HG03064 (cell line): ENCODE measurements at regions not wholly inside any gene's neighbourhood (a gene's known extent, or its start where the extent isn't known, plus 50 kb on each side); places are given as distances from the start of the nearest gene placed in this dataset.

Experiments used
- ATAC-seq: cut with Tn5 transposase; IDR thresholded peaks from one replicate; pipeline ENCODE4 v1.9.1; 2021; ENCODE audit warnings: low read depth; ENCODE audit not compliant: unreplicated experiment

DNA sequence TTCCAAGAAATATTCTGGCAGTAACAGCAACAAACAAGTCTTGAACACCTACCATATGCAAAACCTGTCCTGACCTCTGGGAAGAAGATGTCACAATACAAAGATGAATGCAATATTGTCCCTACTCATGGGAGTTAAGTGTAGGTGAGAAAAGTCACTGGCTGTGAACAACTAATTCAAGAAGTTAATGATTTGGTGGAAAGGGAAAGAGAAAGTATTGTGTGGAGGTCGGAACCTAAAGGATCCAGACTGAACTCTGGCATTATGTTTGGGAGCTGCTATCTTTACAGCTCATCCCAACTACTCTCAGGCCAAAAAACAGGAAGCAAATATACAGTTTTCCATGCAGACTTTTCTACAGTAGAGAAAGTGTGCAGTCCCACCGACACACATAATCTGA is 285.3 kb upstream of the PRDM1 start:
- ATAC-seq: no peak

DNA sequence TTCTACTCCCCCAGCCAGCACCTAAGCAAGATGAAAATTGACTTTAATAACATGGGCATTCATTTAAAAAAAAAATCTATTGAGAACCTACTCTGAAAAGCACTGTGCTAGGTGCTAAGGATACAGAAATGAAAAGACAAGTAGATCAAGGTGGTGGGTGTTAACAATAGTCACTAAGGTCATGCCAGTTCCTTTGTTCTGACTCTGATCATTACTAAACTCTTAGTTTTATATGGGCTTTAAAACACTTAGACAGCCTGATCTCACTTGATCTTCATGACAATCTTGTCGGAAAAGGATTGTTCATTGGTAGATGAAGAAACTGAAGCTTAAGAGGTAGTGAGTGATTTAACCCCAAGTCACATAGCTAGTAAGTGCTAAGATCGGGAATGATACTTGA is 285.7 kb upstream of the PRDM1 start:
- ATAC-seq: no peak

GRCh38 chr6:105799056-105799455 is 287.1 kb upstream of the PRDM1 start:
- no peak for ATAC-seq

DNA sequence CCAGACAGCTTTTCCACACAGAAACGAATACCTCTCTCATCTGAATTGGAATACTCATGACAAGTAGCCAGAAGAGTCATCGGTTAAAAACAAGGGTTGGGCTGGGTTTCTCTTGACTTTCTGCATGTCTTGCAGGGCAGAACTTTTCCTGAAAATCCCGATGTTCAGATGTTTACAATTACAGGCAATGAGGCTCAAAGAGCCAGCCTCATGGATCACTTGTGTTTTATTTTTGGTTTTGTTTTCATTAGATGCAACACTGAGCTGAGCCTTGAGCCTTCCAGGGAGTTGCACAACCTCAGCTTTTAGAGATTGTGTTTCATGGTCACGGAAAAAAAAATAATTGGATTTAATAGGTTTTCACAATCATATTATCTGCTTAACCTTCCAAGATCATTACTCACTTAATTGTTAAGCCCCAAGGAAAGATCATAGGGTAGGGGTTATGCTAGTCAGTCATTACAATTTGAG is 288.1 kb upstream of the PRDM1 start:
- ATAC-seq: no peak

- no peak for ATAC-seq
These were observed 288.7 kb upstream of the PRDM1 start for GRCh38 chr6:105797286-105797979.

DNA sequence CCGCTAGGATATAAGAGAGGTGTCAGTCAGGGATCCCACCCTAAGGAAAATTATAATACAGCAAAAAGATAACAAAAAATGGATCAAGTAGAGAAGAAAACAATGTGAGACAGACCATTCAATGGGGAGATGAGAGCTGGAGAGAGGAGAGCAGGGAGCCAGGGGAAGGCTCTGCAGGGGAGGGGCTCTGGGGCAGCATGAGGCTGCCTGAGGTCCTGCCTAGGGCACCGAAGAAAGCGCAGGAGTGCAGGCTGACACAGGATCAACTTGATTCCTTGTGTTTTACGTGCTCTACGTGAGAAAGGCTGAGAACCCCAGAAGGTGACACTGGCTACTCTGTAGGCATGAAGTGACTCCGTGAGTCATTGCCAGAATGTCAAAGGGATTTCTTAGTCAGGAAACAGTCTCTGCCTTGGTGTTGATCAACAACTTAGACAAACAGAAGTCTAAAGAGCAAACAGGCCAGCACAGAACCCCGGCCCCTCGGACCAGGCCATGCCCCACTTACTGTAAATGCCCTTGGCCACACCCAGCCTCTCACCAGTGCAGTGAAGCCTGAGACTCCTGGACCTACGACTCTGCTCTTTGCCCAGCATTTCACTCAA is 290.1 kb upstream of the PRDM1 start:
- ATAC-seq: no peak

- no peak for ATAC-seq
These were observed 290.8 kb upstream of the PRDM1 start for GRCh38 chr6:105795366-105795765.

- ATAC-seq: no peak
These were observed 291.3 kb upstream of the PRDM1 start for GRCh38 chr6:105794870-105795269.

GRCh38 chr6:105794239-105794638 is 291.9 kb upstream of the PRDM1 start:
- no peak for ATAC-seq

DNA sequence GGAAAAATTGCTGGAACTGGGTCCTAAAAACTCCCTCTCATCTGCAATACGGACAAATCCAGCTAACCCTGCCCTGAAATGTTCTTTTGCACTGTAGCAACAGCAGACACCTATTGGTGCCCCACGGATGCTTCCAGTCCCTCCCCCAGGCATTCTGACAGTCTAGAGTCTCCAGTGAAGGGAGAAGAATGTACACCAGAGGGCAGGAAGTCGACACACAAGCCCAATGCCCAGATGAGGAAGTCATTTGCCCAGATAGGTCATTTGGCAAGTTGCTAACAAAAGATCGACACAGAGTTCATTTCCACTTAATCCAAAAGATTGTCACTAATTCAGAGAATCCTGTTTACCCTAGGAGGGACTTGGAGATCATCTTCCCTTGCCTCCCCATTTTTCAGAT is 293.0 kb upstream of the PRDM1 start:
- ATAC-seq: no peak

DNA sequence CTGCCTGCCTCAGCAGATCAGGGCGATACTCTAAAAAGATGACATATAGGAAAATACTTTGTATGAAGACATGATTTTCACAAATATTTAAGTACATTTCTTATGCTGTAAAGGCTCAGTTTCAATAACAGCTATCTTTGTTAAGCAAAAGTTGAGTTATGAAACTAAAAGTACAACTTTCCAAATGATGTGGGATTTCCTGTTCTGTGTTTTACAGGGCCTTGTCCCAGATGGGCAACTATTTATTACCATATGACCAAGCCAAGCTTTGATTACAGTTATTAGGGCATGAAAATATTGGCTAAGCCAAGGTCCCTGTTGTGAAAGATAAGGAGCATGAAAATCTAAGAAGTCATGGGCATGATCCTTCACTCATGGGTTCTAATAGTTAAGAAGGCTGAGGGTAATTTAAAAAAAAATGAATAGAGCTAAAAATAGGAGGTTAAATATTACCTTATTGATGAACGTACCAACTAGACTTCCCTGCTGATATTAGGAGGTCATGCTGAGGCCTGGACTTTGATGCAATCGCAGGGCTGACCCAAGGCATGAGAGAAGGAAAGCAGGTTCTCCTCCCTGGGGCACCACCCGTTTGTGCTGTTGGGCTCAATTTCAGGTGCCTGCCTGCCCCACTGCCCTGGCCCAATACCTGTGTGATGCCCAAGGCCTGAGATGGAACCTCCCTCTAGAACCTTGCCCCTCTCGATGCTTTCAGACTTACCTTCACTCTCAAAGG is 294.4 kb upstream of the PRDM1 start:
- peak; percentile 42 for ATAC-seq

DNA sequence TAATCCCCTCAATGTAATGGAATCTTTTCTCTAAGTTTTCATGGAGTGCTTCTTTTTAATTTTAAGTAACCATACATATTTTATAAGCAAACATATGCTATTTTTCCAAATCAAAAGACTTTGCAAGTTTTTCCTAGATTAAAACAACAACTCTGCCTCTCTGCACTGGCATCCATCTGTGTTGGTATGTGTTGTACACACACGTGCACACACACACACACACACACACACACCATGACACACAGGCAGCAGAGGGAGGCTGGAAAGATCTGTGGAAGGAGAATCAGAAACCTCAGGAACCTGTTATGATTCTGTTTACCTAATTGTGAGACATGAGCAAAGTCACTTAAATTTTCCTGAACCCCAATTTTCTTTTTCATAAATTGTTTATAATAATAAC is 295.0 kb upstream of the PRDM1 start:
- no peak for ATAC-seq

GRCh38 chr6:105790635-105791034 is 295.5 kb upstream of the PRDM1 start:
- ATAC-seq: no peak

GRCh38 chr6:105789935-105790334 is 296.2 kb upstream of the PRDM1 start:
- no peak for ATAC-seq

DNA sequence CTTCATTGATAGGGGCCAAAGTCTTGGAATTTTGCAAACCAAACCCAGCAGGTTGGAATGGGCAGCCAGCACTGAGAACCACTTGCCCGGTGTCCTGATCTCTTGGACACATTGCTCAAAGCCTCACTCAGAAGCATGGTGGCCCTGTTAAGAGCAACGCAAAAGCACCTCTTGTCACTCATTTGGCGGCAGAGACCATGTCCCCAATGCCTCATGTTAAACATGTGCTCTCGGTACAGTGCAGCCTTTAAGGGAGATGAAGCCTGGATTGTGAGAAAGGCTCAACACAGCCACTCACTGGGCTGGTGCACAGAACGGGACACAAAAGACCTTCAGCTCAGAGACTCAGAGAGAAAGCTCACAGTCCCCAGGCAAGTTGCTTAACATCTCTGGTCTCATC is 298.4 kb upstream of the PRDM1 start:
- no peak for ATAC-seq

DNA sequence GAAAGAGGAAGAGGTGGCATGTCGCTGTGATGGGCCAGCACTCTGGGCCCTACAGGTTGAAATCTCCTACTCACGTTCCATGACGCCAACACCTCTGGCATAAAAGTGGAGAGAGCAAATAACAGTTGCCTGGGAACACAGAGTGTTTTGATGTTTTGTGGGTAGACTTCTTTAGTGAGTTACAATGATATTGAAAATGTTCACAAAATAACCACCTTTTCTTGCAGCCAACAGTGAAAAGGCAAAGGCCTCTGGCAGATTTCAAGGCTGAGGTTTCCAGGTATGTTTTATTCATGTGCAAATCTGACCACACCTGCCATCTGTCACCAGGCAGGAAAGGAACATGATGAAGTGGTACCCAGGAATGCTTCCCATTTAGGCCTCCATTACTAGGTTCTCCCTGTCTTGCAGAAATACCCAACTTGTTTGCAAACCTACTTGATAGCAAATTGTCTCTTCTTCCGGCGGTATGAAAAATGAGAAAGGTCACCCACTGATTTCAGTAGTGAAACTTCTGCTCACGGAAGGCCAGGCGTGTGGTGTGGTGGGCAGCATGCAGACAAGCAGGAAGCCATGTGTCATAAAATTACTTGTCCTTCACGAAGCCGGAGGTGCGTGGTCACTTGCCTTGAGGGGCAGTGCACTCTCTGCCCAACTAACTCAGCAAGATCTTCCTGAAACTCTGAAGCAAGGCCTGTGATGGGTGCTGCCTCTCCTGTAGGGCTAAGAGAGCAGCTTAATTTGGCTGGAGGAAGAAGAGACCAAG is 299.1 kb upstream of the PRDM1 start:
- peak; percentile 71 for ATAC-seq

DNA sequence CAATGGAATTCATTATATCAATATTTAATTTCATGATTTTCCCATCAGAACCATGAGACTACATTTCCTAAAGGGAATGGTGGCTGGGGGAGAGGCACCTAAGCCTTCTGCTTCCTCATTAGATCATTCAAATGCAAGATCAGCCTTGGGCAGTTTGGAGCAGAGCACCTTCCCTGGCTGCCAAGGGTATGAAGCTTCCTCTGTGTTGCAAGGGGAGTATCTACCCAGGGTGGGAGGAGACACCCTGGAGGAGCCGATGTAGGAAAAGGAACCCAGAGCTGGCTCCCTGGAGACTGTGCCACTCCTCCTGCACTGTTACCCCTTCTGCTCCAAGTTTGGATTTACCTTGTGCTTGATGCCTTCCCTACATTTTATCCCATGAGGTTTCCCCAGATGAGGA is 299.7 kb upstream of the PRDM1 start:
- no peak for ATAC-seq

DNA sequence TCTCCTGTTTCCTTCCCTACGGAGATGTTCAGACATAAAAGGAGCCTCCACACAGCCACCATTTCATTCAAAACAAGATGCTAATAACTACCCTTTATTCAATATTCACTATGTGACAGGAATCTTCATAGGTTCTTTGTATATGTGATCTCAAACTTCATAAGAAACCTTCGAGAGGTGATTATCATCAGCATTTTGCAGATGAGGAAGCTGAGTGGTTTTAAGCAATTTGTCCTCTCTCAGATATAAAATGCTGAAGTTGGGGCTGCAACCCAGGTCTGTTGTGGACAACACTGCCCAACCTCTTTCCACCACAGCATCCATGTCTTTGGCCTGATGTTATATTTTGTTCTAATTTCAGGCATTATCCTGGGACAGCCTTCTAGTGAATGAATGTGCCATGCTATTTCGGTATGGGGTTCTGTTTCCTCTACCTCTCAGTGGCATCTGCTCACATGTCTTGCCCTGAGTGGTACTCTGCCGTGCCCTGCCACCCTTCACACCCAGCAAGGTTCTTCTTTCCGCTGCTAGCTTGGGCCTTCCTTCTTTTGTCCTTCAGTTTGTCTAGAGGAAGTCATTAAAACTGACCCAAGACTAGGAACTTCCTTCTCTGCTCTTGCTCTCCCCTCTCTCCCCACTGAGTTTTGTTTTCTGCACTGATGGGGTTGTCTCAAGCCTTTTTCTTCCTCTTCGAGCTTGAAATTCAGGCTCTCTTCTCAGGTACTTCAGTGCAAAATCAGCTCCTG is 300.9 kb upstream of the PRDM1 start:
- no peak for ATAC-seq

DNA sequence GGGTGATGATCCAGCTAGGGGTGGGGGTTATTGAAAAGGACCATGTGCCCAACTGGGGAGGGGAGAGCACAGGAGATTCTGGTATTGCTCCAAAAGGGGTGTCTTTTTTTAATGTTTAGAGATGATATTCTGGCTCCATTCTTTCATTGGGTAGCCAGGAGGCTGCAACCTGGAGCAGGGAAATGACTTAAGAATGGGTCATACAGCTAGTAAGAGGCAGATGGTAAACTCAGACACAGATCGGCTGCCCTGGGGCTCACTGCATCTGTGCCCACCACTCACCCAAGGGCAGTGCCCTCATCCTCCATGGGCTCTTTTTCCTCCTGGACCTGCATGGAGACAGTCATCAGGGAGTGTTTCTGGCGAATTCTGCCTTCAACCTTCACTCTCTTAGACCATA is 302.0 kb upstream of the PRDM1 start:
- no peak for ATAC-seq

GRCh38 chr6:105783333-105783935 is 302.7 kb upstream of the PRDM1 start:
- ATAC-seq: no peak
